Keratinocyte (primary cell): ENCODE measurements at regions not wholly inside any gene's neighbourhood (a gene's known extent, or its start where the extent isn't known, plus 50 kb on each side); places are given as distances from the start of the nearest gene placed in this dataset.

Experiments
- CTCF ChIP-seq, 3 experiments: IDR thresholded peaks in 1 of 3; conservative IDR thresholded peaks in 1 of 3; optimal IDR thresholded peaks in 1 of 3; 2 replicates in 2 of 3; 3 replicates in 1 of 3; pipeline versions ENCODE3 to v1.5.1; 2011; ENCODE audit warnings: low read length in 3 of 3, mild to moderate bottlenecking in 3 of 3, moderate library complexity in 2 of 3, control low read depth in 1 of 3, inconsistent platforms in 1 of 3; ENCODE audit not compliant: insufficient read depth in 2 of 3; ENCODE audit errors: extremely low read depth in 1 of 3
- EZH2 ChIP-seq: IDR thresholded peaks from one replicate; pipeline ENCODE4 v1.6.1; 2012; ENCODE audit warnings: inconsistent platforms, mild to moderate bottlenecking, low read length, moderate library complexity

DNA sequence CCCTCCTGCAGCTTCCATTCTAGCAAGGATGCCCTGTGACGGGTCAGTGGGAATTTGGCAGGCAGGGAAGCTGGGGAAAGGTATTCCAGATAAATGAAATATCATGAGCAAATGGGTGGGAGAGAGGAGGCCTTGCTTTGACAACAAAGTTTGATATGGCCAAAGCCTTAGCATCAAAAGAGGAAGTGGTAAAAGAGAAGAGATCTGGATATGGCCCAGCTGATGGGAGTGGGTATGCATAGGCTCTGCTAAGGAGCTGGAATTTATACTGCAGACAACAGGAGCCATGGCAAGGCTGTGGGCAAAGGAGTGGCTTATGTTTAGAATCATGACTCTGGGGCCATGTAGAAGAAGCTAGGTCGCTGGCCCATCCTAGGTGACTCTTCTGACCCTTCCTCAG is 89.2 kb downstream of the PJA1 start:
- no peak for TF ChIP-seq CTCF (optimal IDR thresholded peaks at IDR 0.05 in 1 of 3, IDR thresholded peaks at IDR 0.05 in 1 of 3, conservative IDR thresholded peaks at IDR 0.05 in 1 of 3; ENCODE audit: extremely low read depth in 1 of 3, insufficient read depth in 2 of 3, low read length in 3 of 3)
- TF ChIP-seq EZH2 = no peak
